ENCODE measurements at regions not wholly inside any gene's neighbourhood (a gene's known extent, or its start where the extent isn't known, plus 50 kb on each side); places are given as distances from the start of the nearest gene placed in this dataset.

- Histone ChIP-seq H3K27me3 (ENCODE audit: control insufficient read depth, insufficient read depth, low read length) (no peaks in the 10 kb centered on the region), H4K20me1 (ENCODE audit: insufficient read depth, low read length) (no peaks in the 10 kb centered on the region), H3K79me1 (ENCODE audit: low read depth in 1 of 2, low read length in 2 of 2) (no peaks in the 10 kb centered on the region), H3K4me2 (ENCODE audit: low read depth, low read length) (no peak overlapping the region), H2BK120ac (ENCODE audit: low read depth, low read length) (no peak overlapping the region), H2AFZ (replicated peaks; ENCODE audit: low read length, poor library complexity) (no peak overlapping the region), H2BK20ac (ENCODE audit: low read depth, low read length) (no peak overlapping the region), H2BK5ac (ENCODE audit: low read depth, low read length, poor library complexity, severe bottlenecking) (no peak overlapping the region), H3K23ac (ENCODE audit: low read depth, low read length) (no peak overlapping the region), H3K4ac (ENCODE audit: low read depth, low read length) (no peak overlapping the region), H3K9me3 (ENCODE audit: control insufficient read depth, insufficient read depth, low read length) (no peaks in the 10 kb centered on the region), H3K4me1 (ENCODE audit: control insufficient read depth, insufficient read depth, low read length) (peaks cover 3% of the 10 kb centered on the region; the same call in 1 of the 2 replicates), H3K9me1 (ENCODE audit: insufficient read depth, low read length) (peaks cover 7% of the 10 kb centered on the region; the same call in 1 of the 2 replicates), H4K5ac (ENCODE audit: low read depth, low read length) (no peak overlapping the region), H3K56ac (ENCODE audit: extremely low read depth, insufficient read depth, low read length) (no peak overlapping the region), H4K91ac (ENCODE audit: insufficient read depth, low read depth, low read length) (no peak overlapping the region), H3K9ac (ENCODE audit: low read depth, low read length) (no peak overlapping the region), H3K18ac (ENCODE audit: low read depth, low read length) (no peak overlapping the region), H3K4me3 (ENCODE audit: insufficient read depth, low read depth, low read length) (no peak overlapping the region), H3K36me3 (ENCODE audit: control insufficient read depth, insufficient read depth, low read length) (no peaks in the 10 kb centered on the region), H2AK9ac (replicated peaks; ENCODE audit: low read depth, low read length, poor library complexity) (no peak overlapping the region), H2BK15ac (ENCODE audit: low read depth, low read length) (no peak overlapping the region), H2AK5ac (ENCODE audit: low read depth, low read length) (no peak overlapping the region), H3K14ac (replicated peaks; ENCODE audit: low read depth, low read length) (no peak overlapping the region), H3K27ac (ENCODE audit: insufficient read depth, low read length) (no peak overlapping the region), H4K8ac (ENCODE audit: low read depth in 2 of 2, low read length in 2 of 2) (no peak overlapping the region)
- in situ Hi-C loops (cut with MboI; ENCODE audit: low sequenced_read_pairs): no loop called here
- POLR2A ChIA-PET (ENCODE audit: unreplicated experiment): no interaction called here
- intact Hi-C loops (cut with micrococcal nuclease): no loop called here
- ATAC-seq (ENCODE audit: low read depth) (no peak), DNase-seq (no peak)
- no CpG with 5 or more reads among the region's 5 CpGs for WGBS, 2 experiments (ENCODE audit: extremely low coverage in 2 of 2, insufficient read length in 1 of 2)
- TF ChIP-seq CHD1 (IDR thresholded peaks at IDR 0.05; ENCODE audit: low read depth, low read length) (no peak), CTCF (conservative IDR thresholded peaks at IDR 0.05; ENCODE audit: low read depth, low read length) (no peak), POLR2A (IDR thresholded peaks at IDR 0.05; ENCODE audit: low read depth, low read length) (no peak), RFX5 (IDR thresholded peaks at IDR 0.05; ENCODE audit: low read depth, low read length) (no peak), RAD21 (IDR thresholded peaks at IDR 0.05; ENCODE audit: low read length) (no peak), MAFK (IDR thresholded peaks at IDR 0.05; ENCODE audit: low read depth, low read length) (no peak), BHLHE40 (IDR thresholded peaks at IDR 0.05; ENCODE audit: low read depth, low read length) (no peak), FOS (IDR thresholded peaks at IDR 0.05; ENCODE audit: low read depth, low read length) (no peak), SMC3 (IDR thresholded peaks at IDR 0.05; ENCODE audit: low read depth, low read length) (no peak)
- dilution Hi-C loops (cut with HindIII; ENCODE audit: low sequenced_read_pairs, unreplicated experiment): no loop called here
- CTCF ChIA-PET: interaction anchor here (0.6 kb wide), 1 partner anchor 387 kb away, joined by 4 read pairs; no protein-coding TSS in a partner anchor
- no TSS peak for BruUV-seq (replicated peaks)
Observed at GRCh38 chr15:38065721-38066345, 131.4 kb downstream of the TMCO5A start.

Data from IMR-90 (cell line).